SK-N-SH treated with all-trans-retinoic acid at 6 μM for 48 hours (cell line): ENCODE measurements at regions not wholly inside any gene's neighbourhood (a gene's known extent, or its start where the extent isn't known, plus 50 kb on each side); places are given as distances from the start of the nearest gene placed in this dataset.

Experiments used
- ARNTL ChIP-seq: fragments of 450-650 bp; formaldehyde crosslinking; IDR thresholded peaks from 2 replicates; pipeline ENCODE4 v1.5.0; 2020; ENCODE audit warnings: low read depth, mild to moderate bottlenecking, moderate library complexity, borderline replicate concordance
- CSDC2 ChIP-seq: fragments of 250-450 bp; sonication (Bioruptor Pico); IDR thresholded peaks from 2 replicates; pipeline ENCODE4 v1.5.0; 2020; ENCODE audit warnings: mild to moderate bottlenecking, moderate library complexity
- PATZ1 ChIP-seq: fragments of 250-450 bp; sonication (Bioruptor Pico); IDR thresholded peaks from 2 replicates; pipeline ENCODE4 v1.8.0; 2020; ENCODE audit warnings: mild to moderate bottlenecking, moderate library complexity, borderline replicate concordance
- ZFP3 ChIP-seq: fragments of 250-450 bp; sonication (Bioruptor Pico); IDR thresholded peaks from 2 replicates; pipeline ENCODE4 v1.5.0; 2020; ENCODE audit warnings: mild to moderate bottlenecking, moderate library complexity
- ZFP30 ChIP-seq: fragments of 450-650 bp; formaldehyde crosslinking; IDR thresholded peaks from 2 replicates; pipeline ENCODE4 v1.5.0; 2022; ENCODE audit warnings: mild to moderate bottlenecking, moderate library complexity
- ZNF70 ChIP-seq: fragments of 450-650 bp; formaldehyde crosslinking; IDR thresholded peaks from 2 replicates; pipeline ENCODE4 v1.5.0; 2020; ENCODE audit warnings: mild to moderate bottlenecking, moderate library complexity

- TF ChIP-seq ZFP30 (CRISPR knock-in tag), result no peak
- no peak for TF ChIP-seq CSDC2 (CRISPR knock-in tag)
- no peak for TF ChIP-seq ARNTL (CRISPR knock-in tag)
- TF ChIP-seq PATZ1, result no peak
- TF ChIP-seq ZFP3 (CRISPR knock-in tag), result no peak
- no peak for TF ChIP-seq ZNF70 (CRISPR knock-in tag)
Measured at GRCh38 chr6:56837322-56837894, 117.5 kb upstream of the BEND6 start.
